ENCODE measurements at regions not wholly inside any gene's neighbourhood (a gene's known extent, or its start where the extent isn't known, plus 50 kb on each side); places are given as distances from the start of the nearest gene placed in this dataset.

- TF ChIP-seq RAD21 (IDR thresholded peaks at IDR 0.05; ENCODE audit: low read length) (no peak), NFIC (IDR thresholded peaks at IDR 0.05; ENCODE audit: borderline replicate concordance) (no peak), YY1 (IDR thresholded peaks at IDR 0.05; ENCODE audit: low read depth) (no peak)
- TF ChIP-seq, protein P1, sequence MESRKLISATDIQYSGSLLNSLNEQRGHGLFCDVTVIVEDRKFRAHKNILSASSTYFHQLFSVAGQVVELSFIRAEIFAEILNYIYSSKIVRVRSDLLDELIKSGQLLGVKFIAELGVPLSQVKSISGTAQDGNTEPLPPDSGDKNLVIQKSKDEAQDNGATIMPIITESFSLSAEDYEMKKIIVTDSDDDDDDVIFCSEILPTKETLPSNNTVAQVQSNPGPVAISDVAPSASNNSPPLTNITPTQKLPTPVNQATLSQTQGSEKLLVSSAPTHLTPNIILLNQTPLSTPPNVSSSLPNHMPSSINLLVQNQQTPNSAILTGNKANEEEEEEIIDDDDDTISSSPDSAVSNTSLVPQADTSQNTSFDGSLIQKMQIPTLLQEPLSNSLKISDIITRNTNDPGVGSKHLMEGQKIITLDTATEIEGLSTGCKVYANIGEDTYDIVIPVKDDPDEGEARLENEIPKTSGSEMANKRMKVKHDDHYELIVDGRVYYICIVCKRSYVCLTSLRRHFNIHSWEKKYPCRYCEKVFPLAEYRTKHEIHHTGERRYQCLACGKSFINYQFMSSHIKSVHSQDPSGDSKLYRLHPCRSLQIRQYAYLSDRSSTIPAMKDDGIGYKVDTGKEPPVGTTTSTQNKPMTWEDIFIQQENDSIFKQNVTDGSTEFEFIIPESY (IDR thresholded peaks at IDR 0.05; ENCODE audit: borderline replicate concordance, low read depth) = no peak
These were observed 265.5 kb downstream of the PTH2R start (continued) for GRCh38 chr2:208671886-208672680.

GRCh38 chr2:208673631-208674030 lies 267.0 kb downstream of the PTH2R start:
- H3K4me2 ChIP-seq = no peak overlapping the region
- TF ChIP-seq CTCF (IDR thresholded peaks at IDR 0.05) (no peak), NFIC (IDR thresholded peaks at IDR 0.05; ENCODE audit: borderline replicate concordance) (no peak), USF2 (IDR thresholded peaks at IDR 0.05; ENCODE audit: borderline replicate concordance, low read depth, low read length) (no peak), NRF1 (IDR thresholded peaks at IDR 0.05; ENCODE audit: low read depth, low read length) (no peak)
- TF ChIP-seq, protein P2, sequence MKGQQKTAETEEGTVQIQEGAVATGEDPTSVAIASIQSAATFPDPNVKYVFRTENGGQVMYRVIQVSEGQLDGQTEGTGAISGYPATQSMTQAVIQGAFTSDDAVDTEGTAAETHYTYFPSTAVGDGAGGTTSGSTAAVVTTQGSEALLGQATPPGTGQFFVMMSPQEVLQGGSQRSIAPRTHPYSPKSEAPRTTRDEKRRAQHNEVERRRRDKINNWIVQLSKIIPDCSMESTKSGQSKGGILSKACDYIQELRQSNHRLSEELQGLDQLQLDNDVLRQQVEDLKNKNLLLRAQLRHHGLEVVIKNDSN (IDR thresholded peaks at IDR 0.05; ENCODE audit: borderline replicate concordance, low read depth) = no peak
- no peaks in the 10 kb centered on the region for H3K4me1 ChIP-seq (ENCODE audit: control insufficient read depth in 1 of 2, insufficient read depth in 2 of 2, low read depth in 1 of 2, low read length in 1 of 2)
- no peaks in the 10 kb centered on the region for H3K9me3 ChIP-seq
- POLR2A ChIA-PET = no interaction called here
- H4K20me1 ChIP-seq (ENCODE audit: insufficient read depth) = no peaks in the 10 kb centered on the region
- H2AFZ ChIP-seq (ENCODE audit: low read depth) = no peak overlapping the region
- DNase-seq = no peak
- CTCF ChIA-PET = interaction anchor here (0.6 kb wide), 1 partner anchor 166 kb away, joined by 3 read pairs; no protein-coding TSS in a partner anchor
- H3K79me2 ChIP-seq (ENCODE audit: insufficient read depth) = no peaks in the 10 kb centered on the region
- no peak overlapping the region for H3K27ac ChIP-seq (ENCODE audit: low read depth in 2 of 2, low read length in 1 of 2)
- H3F3A ChIP-seq (replicated peaks; ENCODE audit: insufficient read depth) = no peaks in the 10 kb centered on the region
- no peak overlapping the region for H3K9ac ChIP-seq
- H3K9me2 ChIP-seq = no peaks in the 10 kb centered on the region
- H3K4me3 ChIP-seq (ENCODE audit: low read depth in 2 of 2, low read length in 1 of 2) = no peak overlapping the region
- no peaks in the 10 kb centered on the region for H3K36me3 ChIP-seq (replicated peaks in 1 of 2; ENCODE audit: control insufficient read depth in 1 of 2, insufficient read depth in 2 of 2, low read length in 1 of 2)
- H3K27me3 ChIP-seq (ENCODE audit: insufficient read depth) = no peaks in the 10 kb centered on the region
- WGBS (ENCODE audit: low lambda C conversion rate) = 13% methylated on average over 3 of the region's 3 CpGs

All from SK-N-SH (cell line).